AG09309 (cell line): ENCODE measurements at regions not wholly inside any gene's neighbourhood (a gene's known extent, or its start where the extent isn't known, plus 50 kb on each side); places are given as distances from the start of the nearest gene placed in this dataset.
"Not testable (repeated sequence)": the region's sequence is repeated elsewhere in the genome, so short reads cannot be mapped to it uniquely, and the experiment has no call there.

ENCODE experiments used
- DNase-seq: peaks from one replicate; pipeline ENCODE4 v3.0.0-alpha.2; 2010; ENCODE audit warnings: low read depth
- H3K4me3 ChIP-seq: 2 replicates; pipeline ENCODE4 v1.5.1; 2011; ENCODE audit warnings: mild to moderate bottlenecking, low read depth, low read length, moderate library complexity; ENCODE audit not compliant: control insufficient read depth
- CTCF ChIP-seq: IDR thresholded peaks from 2 replicates; pipeline ENCODE4 v1.5.1; 2011; ENCODE audit warnings: mild to moderate bottlenecking, low read depth, low read length, inconsistent platforms; ENCODE audit not compliant: insufficient read depth, control insufficient read depth; ENCODE audit errors: missing control alignments

GRCh38 chr2:109677835-109678580 is 63.8 kb downstream of the SOWAHC start:
- DNase-seq = no peak
- TF ChIP-seq CTCF = no peak
- H3K4me3 ChIP-seq = no peak overlapping the region

GRCh38 chr2:109678724-109679201 is 64.6 kb downstream of the SOWAHC start:
- DNase-seq, H3K4me3 ChIP-seq: not testable (repeated sequence)

- DNase-seq = no peak
- no peak for TF ChIP-seq CTCF
- H3K4me3 ChIP-seq = no peak overlapping the region
Measured at GRCh38 chr2:109679225-109679624, 65.1 kb downstream of the SOWAHC start.

GRCh38 chr2:109679626-109680025 is 65.5 kb downstream of the SOWAHC start:
- TF ChIP-seq CTCF = no peak
- DNase-seq = no peak
- no peak overlapping the region for H3K4me3 ChIP-seq

GRCh38 chr2:109680523-109681297 is 66.5 kb downstream of the SOWAHC start:
- no peak for DNase-seq
- H3K4me3 ChIP-seq = no peak overlapping the region
- no peak for TF ChIP-seq CTCF

GRCh38 chr2:109681633-109682380 is 67.6 kb downstream of the SOWAHC start:
- no peak overlapping the region for H3K4me3 ChIP-seq
- no peak for TF ChIP-seq CTCF
- DNase-seq = no peak
